Neural progenitor cell (in vitro differentiated cells): ENCODE measurements at regions not wholly inside any gene's neighbourhood (a gene's known extent, or its start where the extent isn't known, plus 50 kb on each side); places are given as distances from the start of the nearest gene placed in this dataset.

ENCODE experiments used
- EZH2 ChIP-seq: fragments of 200-600 bp; sonication (generic); IDR thresholded peaks from 2 replicates; pipeline ENCODE4 v1.6.1; 2017; ENCODE audit warnings: antibody characterized with exemption, mild to moderate bottlenecking, moderate library complexity
- TF ChIP-seq, protein P1 (sequence below): fragments of 200-600 bp; sonication (generic); IDR thresholded peaks from 2 replicates; pipeline ENCODE4 v1.5.1; 2017; ENCODE audit warnings: antibody characterized with exemption, mild to moderate bottlenecking

GRCh38 chr4:157706155-157706554 lies 466.7 kb downstream of the GASK1B start:
- TF ChIP-seq, protein P1, sequence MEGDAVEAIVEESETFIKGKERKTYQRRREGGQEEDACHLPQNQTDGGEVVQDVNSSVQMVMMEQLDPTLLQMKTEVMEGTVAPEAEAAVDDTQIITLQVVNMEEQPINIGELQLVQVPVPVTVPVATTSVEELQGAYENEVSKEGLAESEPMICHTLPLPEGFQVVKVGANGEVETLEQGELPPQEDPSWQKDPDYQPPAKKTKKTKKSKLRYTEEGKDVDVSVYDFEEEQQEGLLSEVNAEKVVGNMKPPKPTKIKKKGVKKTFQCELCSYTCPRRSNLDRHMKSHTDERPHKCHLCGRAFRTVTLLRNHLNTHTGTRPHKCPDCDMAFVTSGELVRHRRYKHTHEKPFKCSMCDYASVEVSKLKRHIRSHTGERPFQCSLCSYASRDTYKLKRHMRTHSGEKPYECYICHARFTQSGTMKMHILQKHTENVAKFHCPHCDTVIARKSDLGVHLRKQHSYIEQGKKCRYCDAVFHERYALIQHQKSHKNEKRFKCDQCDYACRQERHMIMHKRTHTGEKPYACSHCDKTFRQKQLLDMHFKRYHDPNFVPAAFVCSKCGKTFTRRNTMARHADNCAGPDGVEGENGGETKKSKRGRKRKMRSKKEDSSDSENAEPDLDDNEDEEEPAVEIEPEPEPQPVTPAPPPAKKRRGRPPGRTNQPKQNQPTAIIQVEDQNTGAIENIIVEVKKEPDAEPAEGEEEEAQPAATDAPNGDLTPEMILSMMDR: no peak
- TF ChIP-seq EZH2: no peak
